SK-N-SH treated with all-trans-retinoic acid at 6 μM for 48 hours (cell line): ENCODE measurements at regions not wholly inside any gene's neighbourhood (a gene's known extent, or its start where the extent isn't known, plus 50 kb on each side); places are given as distances from the start of the nearest gene placed in this dataset.

Experiments
- BACH2 ChIP-seq: fragments of 250-450 bp; sonication (Bioruptor Pico); IDR thresholded peaks from 2 replicates; pipeline ENCODE4 v1.9.0; 2021; ENCODE audit warnings: mild to moderate bottlenecking, borderline replicate concordance
- CREB5 ChIP-seq: fragments of 250-450 bp; sonication (Bioruptor Pico); IDR thresholded peaks from 2 replicates; pipeline ENCODE4 v1.5.1; 2020; ENCODE audit warnings: low read depth, mild to moderate bottlenecking, moderate library complexity
- CSDC2 ChIP-seq: fragments of 250-450 bp; sonication (Bioruptor Pico); IDR thresholded peaks from 2 replicates; pipeline ENCODE4 v1.5.0; 2020; ENCODE audit warnings: mild to moderate bottlenecking, moderate library complexity
- OSR1 ChIP-seq: fragments of 250-450 bp; sonication (Bioruptor Pico); IDR thresholded peaks from 2 replicates; pipeline ENCODE4 v1.8.0; 2022; ENCODE audit warnings: moderate library complexity, mild to moderate bottlenecking, inconsistent platforms
- PATZ1 ChIP-seq: fragments of 250-450 bp; sonication (Bioruptor Pico); IDR thresholded peaks from 2 replicates; pipeline ENCODE4 v1.8.0; 2020; ENCODE audit warnings: mild to moderate bottlenecking, moderate library complexity, borderline replicate concordance
- PPARA ChIP-seq: fragments of 250-450 bp; sonication (Bioruptor Pico); IDR thresholded peaks from 2 replicates; pipeline ENCODE4 v1.5.0; 2020; ENCODE audit warnings: mild to moderate bottlenecking, borderline replicate concordance
- TOX ChIP-seq: fragments of 250-450 bp; sonication (Bioruptor Pico); IDR thresholded peaks from 2 replicates; pipeline ENCODE4 v1.8.0; 2021; ENCODE audit warnings: mild to moderate bottlenecking, moderate library complexity, borderline replicate concordance
- TSHZ2 ChIP-seq: fragments of 250-450 bp; sonication (Bioruptor Pico); IDR thresholded peaks from 2 replicates; pipeline ENCODE4 v1.5.0; 2020; ENCODE audit warnings: mild to moderate bottlenecking, moderate library complexity
- ZFP3 ChIP-seq: fragments of 250-450 bp; sonication (Bioruptor Pico); IDR thresholded peaks from 2 replicates; pipeline ENCODE4 v1.5.0; 2020; ENCODE audit warnings: mild to moderate bottlenecking, moderate library complexity
- ZNF70 ChIP-seq: fragments of 450-650 bp; formaldehyde crosslinking; IDR thresholded peaks from 2 replicates; pipeline ENCODE4 v1.5.0; 2020; ENCODE audit warnings: mild to moderate bottlenecking, moderate library complexity

GRCh38 chr18:10365021-10365500 is 89.4 kb upstream of the APCDD1 start:
- no peak for TF ChIP-seq PATZ1 (CRISPR knock-in tag)
- no peak for TF ChIP-seq PPARA (CRISPR knock-in tag)
- TF ChIP-seq TOX (CRISPR knock-in tag), result no peak
- no peak for TF ChIP-seq ZNF70 (CRISPR knock-in tag)
- TF ChIP-seq ZFP3 (CRISPR knock-in tag), result no peak
- no peak for TF ChIP-seq TSHZ2 (CRISPR knock-in tag)
- TF ChIP-seq CSDC2, result no peak
- TF ChIP-seq CREB5, result no peak
- no peak for TF ChIP-seq BACH2
- TF ChIP-seq OSR1 (CRISPR knock-in tag), result no peak
